K562 (cell line): ENCODE measurements at regions not wholly inside any gene's neighbourhood (a gene's known extent, or its start where the extent isn't known, plus 50 kb on each side); places are given as distances from the start of the nearest gene placed in this dataset.
"Not testable (repeated sequence)": the region's sequence is repeated elsewhere in the genome, so short reads cannot be mapped to it uniquely, and the experiment has no call there.

Source experiments
- ATAC-seq: fragments of 200-7000 bp; cut with Tn5 transposase; 3 replicates; pipeline ENCODE4 v1.9.1; 2020; ENCODE audit warnings: moderate library complexity
- BruUV-seq: library from RNA; stranded (reverse); fragments of 400-500 nt; replicated peaks from 2 replicates; lab custom pipeline; 2021; lab: Mats Ljungman, UMichigan
- CTCF ChIA-PET: fragments of 300-600 bp; formaldehyde crosslinking; extraction: SDS; loops from one replicate; lab custom pipeline; 2021; ENCODE audit warnings: low intra/inter-chr PET ratio; lab: Yijun Ruan, JAX
- POLR2A ChIA-PET: fragments of 300-600, 350-650 bp; sonication (Branson Sonifier 250); formaldehyde crosslinking; extraction: SDS; loops from one replicate; lab custom pipeline; 2021; ENCODE audit warnings: antibody characterized with exemption, inconsistent platforms; lab: Yijun Ruan, JAX
- DNase-seq, 4 experiments: peaks; one replicate each; pipeline versions ENCODE4 v3.0.0 to v3.0.0-alpha.2; 2011 to 2018; ENCODE audit warnings: low spot score in 3 of 4, mixed read lengths in 3 of 4; ENCODE audit errors: extremely low read depth in 1 of 4
- FAIRE-seq: peaks from 2 replicates; lab custom pipeline; 2011; peaks lifted over from hg19 to GRCh38; lab: Jason Lieb, UNC
- H2AFZ ChIP-seq: 2 replicates; pipeline ENCODE4 v1.6.0; 2011; ENCODE audit warnings: low read depth, low read length, control low read depth, inconsistent platforms
- H3K27ac ChIP-seq: fragments of 200-600 bp; 3 replicates; pipeline ENCODE4 v1.8.0; 2011; ENCODE audit warnings: low read depth, mild to moderate bottlenecking, control low read depth, inconsistent platforms, low read length, moderate library complexity, mixed read lengths; ENCODE audit errors: extremely low read depth
- H3K27me3 ChIP-seq, 2 experiments: fragments of 300-600 bp in 1 of 2; 2 replicates in 1 of 2; 3 replicates in 1 of 2; pipeline versions ENCODE4 v1.6.0 to v1.8.0; 2011; ENCODE audit warnings: inconsistent platforms in 2 of 2, low read length in 2 of 2, mild to moderate bottlenecking in 1 of 2, mixed read lengths in 1 of 2, moderate library complexity in 1 of 2; ENCODE audit not compliant: control insufficient read depth in 2 of 2, insufficient read depth in 2 of 2
- H3K36me3 ChIP-seq: fragments of 300-600 bp; 3 replicates; pipeline ENCODE4 v1.8.0; 2011; ENCODE audit warnings: mild to moderate bottlenecking, low read length, inconsistent platforms; ENCODE audit not compliant: control insufficient read depth, insufficient read depth
- H3K4me1 ChIP-seq, 2 experiments: fragments of 200-600 bp in 1 of 2; replicated peaks in 1 of 2; 2 replicates in 1 of 2; 3 replicates in 1 of 2; pipeline versions ENCODE4 v1.5.1 to v1.8.0; 2011; ENCODE audit warnings: inconsistent platforms in 2 of 2, low read length in 2 of 2, mild to moderate bottlenecking in 1 of 2, mixed read lengths in 1 of 2, moderate library complexity in 1 of 2; ENCODE audit not compliant: control insufficient read depth in 2 of 2, insufficient read depth in 2 of 2
- H3K4me2 ChIP-seq: 2 replicates; pipeline ENCODE4 v1.6.1; 2011; ENCODE audit warnings: low read length, control low read depth, inconsistent platforms, mixed read lengths; ENCODE audit not compliant: insufficient read depth
- H3K4me3 ChIP-seq: fragments of 200-600 bp; sonication (generic), shearing (Covaris generic); 2 replicates; pipeline ENCODE4 v1.5.1; 2016; ENCODE audit warnings: control low read depth, inconsistent platforms
- H3K79me2 ChIP-seq: fragments of 200-600 bp; 3 replicates; pipeline ENCODE4 v1.8.0; 2011; ENCODE audit warnings: low read length, inconsistent platforms; ENCODE audit not compliant: control insufficient read depth, insufficient read depth
- H3K9ac ChIP-seq, 2 experiments: 2 replicates each; pipeline versions ENCODE4 v1.6.0 to v1.6.1; 2011; ENCODE audit warnings: low read depth in 2 of 2, low read length in 2 of 2, control low read depth in 1 of 2, inconsistent platforms in 1 of 2, mild to moderate bottlenecking in 1 of 2, mixed read lengths in 1 of 2; ENCODE audit not compliant: insufficient read depth in 1 of 2
- H3K9me1 ChIP-seq: one replicate; pipeline ENCODE4 v1.6.0; 2011; ENCODE audit warnings: inconsistent platforms, mild to moderate bottlenecking, low read length, moderate library complexity; ENCODE audit not compliant: control insufficient read depth, insufficient read depth
- H3K9me3 ChIP-seq: replicated peaks from 2 replicates; pipeline ENCODE4 v1.5.1; 2011; ENCODE audit warnings: low read depth, low read length, inconsistent platforms; ENCODE audit not compliant: control insufficient read depth, insufficient read depth
- H4K20me1 ChIP-seq: replicated peaks from 2 replicates; pipeline ENCODE4 v1.6.1; 2011; ENCODE audit warnings: low read length, inconsistent platforms, mixed read lengths; ENCODE audit not compliant: control insufficient read depth, insufficient read depth
- ETS2 ChIP-seq: IDR thresholded peaks from 2 replicates; pipeline ENCODE4 v1.6.1; 2016; ENCODE audit warnings: borderline replicate concordance, missing genetic modification characterization, mild to moderate bottlenecking, moderate library complexity, missing compliant biosample characterization; ENCODE audit not compliant: poor library complexity, severe bottlenecking
- HSF4 ChIP-seq: fragments of 250-450 bp; sonication (Bioruptor Pico); IDR thresholded peaks from 2 replicates; pipeline ENCODE4 v2.1.2; 2022; ENCODE audit warnings: mild to moderate bottlenecking, moderate library complexity, borderline replicate concordance
- MAFK ChIP-seq: IDR thresholded peaks from 2 replicates; pipeline ENCODE4 v1.6.1; 2011; ENCODE audit warnings: low read length, improper control_type of control experiment
- MECOM ChIP-seq: fragments of 250-450 bp; sonication (Bioruptor Pico); IDR thresholded peaks from 2 replicates; pipeline ENCODE4 v1.8.0; 2022; ENCODE audit warnings: inconsistent platforms
- SMC3 ChIP-seq: conservative IDR thresholded peaks from 2 replicates; pipeline ENCODE4 v1.6.1; 2011; ENCODE audit warnings: low read depth, low read length, improper control_type of control experiment; ENCODE audit not compliant: insufficient read depth
- TAF15 ChIP-seq: fragments of 200-400 bp; formaldehyde crosslinking; IDR thresholded peaks from 2 replicates; pipeline ENCODE4 v1.6.1; 2017; ENCODE audit warnings: mild to moderate bottlenecking, low read depth, low read length, moderate library complexity
- WGBS: fragments of 100-300 bp; shearing (Covaris generic); methylation state at CpG from one replicate; pipeline ENCODE4 v1.1.6; 2016; ENCODE audit warnings: low coverage, mixed read lengths; ENCODE audit not compliant: insufficient coverage; ENCODE audit errors: missing lambda C conversion rate; 5-methylcytosine and 5-hydroxymethylcytosine counted together
- in situ Hi-C: fragments of 300-500 bp; cut with MboI; formaldehyde crosslinking; loops from 4 replicates; pipeline ENCODE4 v1.15.0; 2018; ENCODE audit warnings: inconsistent platforms, mixed read lengths
- intact Hi-C: fragments of 100-400 bp; cut with micrococcal nuclease; formaldehyde crosslinking; loops from 2 replicates; pipeline ENCODE4 v1.14.2; 2022
- TF ChIP-seq, protein P1 (sequence below): fragments of 150-350 bp; IDR thresholded peaks from 2 replicates; pipeline ENCODE4 v1.6.1; 2014; ENCODE audit warnings: low read depth, mild to moderate bottlenecking, low read length, borderline replicate concordance

DNA sequence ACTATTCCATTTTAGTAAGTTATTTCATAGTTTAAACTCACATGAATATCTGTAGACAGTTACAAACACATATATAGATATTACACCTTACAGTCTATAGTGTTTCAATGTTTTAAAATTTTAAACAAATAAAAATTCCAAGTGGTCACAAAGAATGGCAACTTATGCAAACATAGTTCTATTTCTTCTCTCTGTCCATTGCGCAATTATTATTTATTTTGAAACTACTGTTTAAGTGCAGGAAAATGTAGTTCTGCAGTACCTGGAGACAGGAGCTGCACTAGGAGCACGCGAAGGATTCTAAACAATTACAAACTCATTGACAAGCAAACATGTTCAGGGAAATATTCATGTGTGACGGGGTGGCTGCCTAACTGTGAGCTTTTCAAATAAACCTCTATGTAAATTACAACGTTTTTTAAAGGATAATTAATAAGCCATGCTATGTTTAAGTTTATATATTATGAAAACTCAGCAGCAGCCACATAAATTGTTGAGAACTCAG, 312.0 kb upstream of the DUSP10 start (continued):
- no peak for TF ChIP-seq SMC3
- TF ChIP-seq, protein P1, sequence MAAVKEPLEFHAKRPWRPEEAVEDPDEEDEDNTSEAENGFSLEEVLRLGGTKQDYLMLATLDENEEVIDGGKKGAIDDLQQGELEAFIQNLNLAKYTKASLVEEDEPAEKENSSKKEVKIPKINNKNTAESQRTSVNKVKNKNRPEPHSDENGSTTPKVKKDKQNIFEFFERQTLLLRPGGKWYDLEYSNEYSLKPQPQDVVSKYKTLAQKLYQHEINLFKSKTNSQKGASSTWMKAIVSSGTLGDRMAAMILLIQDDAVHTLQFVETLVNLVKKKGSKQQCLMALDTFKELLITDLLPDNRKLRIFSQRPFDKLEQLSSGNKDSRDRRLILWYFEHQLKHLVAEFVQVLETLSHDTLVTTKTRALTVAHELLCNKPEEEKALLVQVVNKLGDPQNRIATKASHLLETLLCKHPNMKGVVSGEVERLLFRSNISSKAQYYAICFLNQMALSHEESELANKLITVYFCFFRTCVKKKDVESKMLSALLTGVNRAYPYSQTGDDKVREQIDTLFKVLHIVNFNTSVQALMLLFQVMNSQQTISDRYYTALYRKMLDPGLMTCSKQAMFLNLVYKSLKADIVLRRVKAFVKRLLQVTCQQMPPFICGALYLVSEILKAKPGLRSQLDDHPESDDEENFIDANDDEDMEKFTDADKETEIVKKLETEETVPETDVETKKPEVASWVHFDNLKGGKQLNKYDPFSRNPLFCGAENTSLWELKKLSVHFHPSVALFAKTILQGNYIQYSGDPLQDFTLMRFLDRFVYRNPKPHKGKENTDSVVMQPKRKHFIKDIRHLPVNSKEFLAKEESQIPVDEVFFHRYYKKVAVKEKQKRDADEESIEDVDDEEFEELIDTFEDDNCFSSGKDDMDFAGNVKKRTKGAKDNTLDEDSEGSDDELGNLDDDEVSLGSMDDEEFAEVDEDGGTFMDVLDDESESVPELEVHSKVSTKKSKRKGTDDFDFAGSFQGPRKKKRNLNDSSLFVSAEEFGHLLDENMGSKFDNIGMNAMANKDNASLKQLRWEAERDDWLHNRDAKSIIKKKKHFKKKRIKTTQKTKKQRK, result no peak
- no peak for TF ChIP-seq HSF4 (CRISPR knock-in tag)
- no peak for TF ChIP-seq MECOM (CRISPR knock-in tag)
- no peak for TF ChIP-seq MAFK
- TF ChIP-seq ETS2 (tag), result no peak
- no peak for TF ChIP-seq TAF15

DNA sequence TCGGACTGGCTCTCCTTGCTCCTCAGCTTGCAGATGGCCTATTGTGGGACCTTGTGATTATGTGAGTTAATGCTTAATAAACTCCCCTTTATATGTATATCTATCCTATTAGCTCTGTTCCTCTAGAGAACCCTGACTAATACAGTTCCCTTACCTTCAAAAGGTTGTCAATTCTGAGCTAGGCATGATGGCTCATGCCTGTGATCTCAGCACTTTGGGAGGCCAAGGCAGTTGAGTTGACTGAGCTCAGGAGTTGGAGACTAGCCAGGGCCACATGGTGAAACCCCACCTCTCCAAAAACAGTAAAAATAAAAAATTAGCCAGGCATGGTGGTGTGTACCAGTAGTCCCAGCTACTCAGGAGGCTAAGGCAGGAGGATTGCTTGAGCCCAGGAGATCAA, 309.4 kb upstream of the DUSP10 start:
- DNase-seq, H2AFZ ChIP-seq, H4K20me1 ChIP-seq, intact Hi-C loops, H3K27ac ChIP-seq, in situ Hi-C loops, CTCF ChIA-PET, H3K4me3 ChIP-seq, ATAC-seq, H3K4me1 ChIP-seq, FAIRE-seq, POLR2A ChIA-PET, H3K9me3 ChIP-seq, H3K79me2 ChIP-seq, H3K9ac ChIP-seq, BruUV-seq, H3K9me1 ChIP-seq, H3K36me3 ChIP-seq, H3K4me2 ChIP-seq: not testable (repeated sequence)
- H3K27me3 ChIP-seq, result peaks cover 0 to 21% of the 10 kb centered on the region in 2 experiments; a peak in 3 of 5 replicates
- WGBS, result 0% methylated on average over 1 of the region's 1 CpG

DNA sequence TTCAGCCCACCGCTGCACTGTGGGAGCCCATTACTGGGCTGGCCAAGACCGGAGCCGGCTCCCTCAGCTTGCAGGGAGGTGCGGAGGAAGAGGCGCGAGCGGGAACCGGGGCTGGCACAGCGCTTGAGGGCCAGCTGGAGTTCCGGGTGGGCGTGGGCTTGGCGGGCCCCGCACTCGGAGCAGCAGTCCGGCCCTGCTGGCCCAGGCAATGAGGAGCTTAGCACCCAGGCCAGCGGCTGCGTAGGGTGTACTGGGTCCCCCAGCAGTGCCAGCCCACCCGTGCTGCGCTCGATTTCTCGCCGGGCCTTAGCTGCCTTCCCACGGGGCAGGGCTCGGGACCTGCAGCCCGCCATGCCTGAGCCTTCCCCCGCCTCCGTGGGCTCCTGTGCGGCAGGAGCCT, 307.8 kb upstream of the DUSP10 start:
- FAIRE-seq, H3K9ac ChIP-seq, H3K9me3 ChIP-seq, H3K4me3 ChIP-seq, POLR2A ChIA-PET, intact Hi-C loops, BruUV-seq, H3K79me2 ChIP-seq, H4K20me1 ChIP-seq, DNase-seq, H3K9me1 ChIP-seq, H2AFZ ChIP-seq, H3K4me2 ChIP-seq, ATAC-seq, H3K4me1 ChIP-seq, CTCF ChIA-PET, H3K36me3 ChIP-seq, H3K27ac ChIP-seq, in situ Hi-C loops: not testable (repeated sequence)
- 15% methylated on average over 22 of the region's 28 CpGs for WGBS
- H3K27me3 ChIP-seq, result peaks cover 0 to 16% of the 10 kb centered on the region in 2 experiments; a peak in 2 of 5 replicates
